PFSK-1 (cell line): ENCODE measurements at regions not wholly inside any gene's neighbourhood (a gene's known extent, or its start where the extent isn't known, plus 50 kb on each side); places are given as distances from the start of the nearest gene placed in this dataset.

Source experiments
- FOXP2 ChIP-seq: optimal IDR thresholded peaks from 2 replicates; pipeline ENCODE3; 2011; ENCODE audit warnings: borderline replicate concordance, control low read depth, inconsistent platforms; ENCODE audit not compliant: insufficient read depth; ENCODE audit errors: extremely low read length, extremely low read depth
- POLR2AphosphoS5 ChIP-seq: IDR thresholded peaks from 2 replicates; pipeline ENCODE4 v1.6.1; 2012; ENCODE audit warnings: low read depth, mild to moderate bottlenecking, control low read depth, low read length, moderate library complexity
- TAF1 ChIP-seq: IDR thresholded peaks from 2 replicates; pipeline ENCODE4 v1.6.1; 2012; ENCODE audit warnings: low read length, control low read depth, borderline replicate concordance; ENCODE audit not compliant: insufficient read depth

DNA sequence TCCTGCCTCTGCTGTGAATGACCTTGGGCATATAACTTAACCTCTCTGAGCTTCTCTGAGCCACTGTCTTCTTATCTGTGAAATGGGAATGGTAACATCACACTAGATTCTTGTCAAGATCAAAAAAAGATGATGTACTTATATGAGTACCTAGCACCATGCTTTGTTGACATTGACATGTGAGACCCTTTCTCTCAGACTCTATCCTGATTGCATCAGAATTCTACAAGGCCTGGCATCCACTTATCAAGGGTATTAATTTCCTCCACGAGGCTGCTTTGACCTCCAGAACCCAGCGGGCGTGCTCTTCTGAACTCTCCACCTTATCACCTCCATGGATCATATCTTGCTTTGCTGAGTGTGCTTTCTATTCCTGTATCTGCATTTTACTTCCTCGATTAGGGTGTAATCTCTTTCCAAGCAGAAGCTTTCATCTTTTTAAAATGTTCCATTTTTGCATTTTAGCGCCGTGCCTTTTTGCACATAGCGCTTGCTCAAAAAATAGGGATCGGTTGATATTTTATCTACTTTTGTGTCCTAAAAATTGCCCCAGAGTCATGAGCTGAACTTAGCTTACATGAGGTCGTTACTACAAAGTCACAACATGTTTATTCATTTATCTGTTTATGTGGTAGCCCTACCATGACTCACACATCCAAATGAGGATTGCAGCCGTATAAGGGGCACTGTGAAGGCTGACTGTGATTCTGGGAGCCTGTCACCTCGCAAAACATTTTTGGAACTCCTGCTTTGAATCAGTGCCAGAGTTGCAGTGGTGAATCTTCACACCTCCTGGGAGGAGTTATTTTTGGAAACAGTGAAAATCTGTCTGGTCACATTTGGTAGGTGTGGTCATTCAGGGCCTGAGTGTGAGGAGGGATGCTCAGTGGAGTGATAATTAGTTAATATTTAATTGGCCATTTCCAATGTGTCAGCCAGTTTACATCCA lies 63.2 kb downstream of the IER5 start:
- no peak for TF ChIP-seq POLR2AphosphoS5
- TF ChIP-seq FOXP2 = no peak
- TF ChIP-seq TAF1 = no peak
